Stimulated activated CD4-positive, alpha-beta T cell treated with anti-CD3 and anti-CD28 coated beads, Interleukin-12 subunit alpha, Interleukin-12 subunit beta, amount 100 ng/mL, for 4 hours (primary cell): ENCODE measurements at regions not wholly inside any gene's neighbourhood (a gene's known extent, or its start where the extent isn't known, plus 50 kb on each side); places are given as distances from the start of the nearest gene placed in this dataset.

Source experiments
- DNase-seq: peaks from one replicate; pipeline ENCODE4 v3.0.0-alpha.2; 2020

DNA sequence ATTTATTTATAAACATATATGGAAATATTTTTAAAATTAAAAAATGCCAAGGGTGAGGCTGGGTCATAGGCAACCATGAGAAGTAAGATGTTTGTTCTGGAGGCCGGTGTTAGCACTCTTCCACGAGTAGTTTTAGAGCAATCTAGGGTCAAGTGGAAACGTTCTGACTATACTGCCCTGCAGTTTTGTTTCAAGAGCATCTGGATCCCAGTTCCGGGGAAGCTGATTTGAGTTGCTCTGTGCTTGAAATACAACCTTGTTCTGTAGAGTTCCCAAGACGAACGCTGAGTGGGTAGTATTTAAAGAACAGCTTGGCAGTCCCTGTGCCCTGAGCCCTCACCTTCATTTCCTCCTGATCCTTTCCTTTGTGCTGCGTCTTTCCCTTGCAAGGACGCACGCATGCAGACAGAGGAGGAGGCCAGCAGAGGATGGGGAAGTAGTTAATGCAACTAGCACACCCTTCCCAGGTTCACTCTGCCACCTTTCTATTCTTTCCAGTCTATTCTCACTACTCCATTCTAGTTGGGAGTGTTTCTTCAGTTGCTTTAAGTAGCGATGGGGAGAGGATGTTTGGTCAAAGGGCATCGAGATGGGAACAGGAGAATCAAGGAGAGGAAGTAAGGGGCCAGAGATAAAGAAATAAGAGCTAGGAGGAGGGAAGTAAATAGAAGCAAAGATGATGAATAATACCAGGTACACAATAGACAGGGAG is 68.3 kb upstream of the ZSWIM6 start:
- no peak for DNase-seq

DNA sequence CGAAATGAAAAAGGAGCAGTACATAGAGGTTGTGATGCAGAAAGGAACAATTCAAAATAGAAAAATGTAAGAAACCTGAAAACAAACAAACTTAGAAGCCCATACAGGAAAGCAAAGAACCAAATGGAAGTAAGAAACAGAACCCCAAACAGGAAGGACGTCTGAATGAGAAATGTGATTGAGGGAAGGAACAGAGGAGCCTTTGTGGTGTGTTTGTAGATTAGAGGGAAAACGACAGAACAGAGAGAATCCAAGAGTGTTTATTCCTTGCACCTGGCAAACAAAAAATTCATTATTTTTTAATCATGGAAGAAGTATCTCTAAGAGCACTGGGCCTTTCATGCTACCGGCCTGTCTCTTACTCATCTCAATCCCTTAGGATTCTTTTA is 67.8 kb upstream of the ZSWIM6 start:
- no peak for DNase-seq

DNA sequence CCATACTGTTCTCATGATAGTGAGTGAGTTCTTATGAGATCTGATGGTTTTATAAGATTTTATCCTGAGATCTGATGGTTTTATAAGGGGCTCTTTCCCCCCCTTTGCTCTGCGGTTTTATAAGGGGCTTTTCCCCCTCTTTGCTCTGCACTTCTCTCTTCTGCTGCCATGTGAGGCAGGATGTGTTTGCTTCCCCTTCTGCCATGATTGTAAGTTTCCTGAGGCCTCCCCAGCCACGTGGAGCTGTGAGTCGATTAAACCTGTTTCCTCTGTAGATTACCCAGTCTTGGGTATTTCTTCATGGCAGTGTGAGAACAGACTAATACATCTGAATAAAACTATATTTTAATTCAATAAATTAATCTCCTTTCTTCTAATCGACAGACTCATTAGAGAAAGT is 64.9 kb upstream of the ZSWIM6 start:
- DNase-seq, result no peak

DNA sequence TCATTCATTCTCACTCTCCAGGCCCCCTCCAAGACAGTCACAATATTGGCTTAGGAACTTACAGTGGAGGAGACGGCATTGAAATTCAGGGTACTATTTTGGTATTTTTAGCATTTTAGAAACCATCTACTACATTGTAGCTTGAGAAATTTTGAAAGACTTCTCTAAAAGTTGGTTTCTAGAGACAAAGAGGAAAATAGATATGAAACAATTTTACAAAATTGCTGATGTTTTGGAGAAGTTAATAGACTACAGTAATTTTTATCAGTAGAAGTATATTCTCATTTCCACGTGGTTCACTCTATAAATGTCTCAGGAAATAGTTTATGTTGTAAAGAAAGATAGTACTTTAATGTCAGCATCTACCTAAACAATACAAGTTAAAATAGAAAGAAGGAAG is 63.2 kb upstream of the ZSWIM6 start:
- no peak for DNase-seq

DNA sequence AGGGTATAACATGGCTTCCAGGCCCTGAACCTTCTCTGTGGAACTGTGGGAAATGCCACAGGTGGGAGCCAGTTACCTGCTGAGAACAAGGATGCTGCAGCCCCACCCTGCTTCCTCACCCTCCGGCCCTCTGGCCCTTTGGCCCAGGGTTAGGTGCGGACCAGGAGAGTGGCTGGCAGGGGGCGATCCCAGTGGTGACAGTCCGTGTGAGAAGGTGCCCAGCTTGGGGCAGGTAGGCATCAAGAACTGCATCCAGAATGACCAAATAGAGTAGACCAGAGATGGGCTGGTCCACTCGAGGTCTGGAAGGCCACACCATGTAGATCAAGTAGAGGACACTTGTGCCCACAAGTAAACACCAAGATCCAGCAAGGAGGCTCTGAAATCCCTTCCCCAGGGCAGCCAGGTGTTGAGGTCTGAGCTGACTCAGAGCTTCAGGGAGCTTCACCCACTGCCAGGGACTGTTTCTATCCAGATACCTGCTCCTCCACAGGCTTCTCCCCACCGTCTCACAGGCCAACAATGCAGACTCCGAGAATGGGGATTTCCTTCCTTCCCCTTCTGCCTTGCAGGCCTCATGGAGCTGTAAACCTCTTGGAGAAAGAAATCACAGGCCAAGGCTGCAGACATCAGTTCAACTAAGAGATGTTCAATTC is 61.4 kb upstream of the ZSWIM6 start:
- no peak for DNase-seq

DNA sequence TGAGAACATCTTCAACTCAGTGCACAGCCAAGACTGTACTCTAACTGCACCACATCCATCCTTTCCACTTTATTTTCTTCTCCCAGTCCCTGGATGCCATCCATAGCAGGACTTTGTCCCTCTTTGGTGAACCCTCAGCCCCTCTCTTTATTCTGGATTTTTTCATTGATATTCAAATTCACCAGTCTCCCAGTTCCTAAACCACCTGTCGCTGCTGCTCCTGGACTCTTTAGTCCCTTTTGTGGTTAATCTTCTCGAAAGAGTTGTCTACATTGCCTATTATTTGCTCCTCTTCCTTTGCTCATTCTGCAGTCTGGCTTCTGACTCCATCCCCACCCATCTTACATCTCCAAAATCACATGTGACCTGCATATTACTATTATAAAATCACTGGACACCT is 59.4 kb upstream of the ZSWIM6 start:
- DNase-seq, result no peak

DNA sequence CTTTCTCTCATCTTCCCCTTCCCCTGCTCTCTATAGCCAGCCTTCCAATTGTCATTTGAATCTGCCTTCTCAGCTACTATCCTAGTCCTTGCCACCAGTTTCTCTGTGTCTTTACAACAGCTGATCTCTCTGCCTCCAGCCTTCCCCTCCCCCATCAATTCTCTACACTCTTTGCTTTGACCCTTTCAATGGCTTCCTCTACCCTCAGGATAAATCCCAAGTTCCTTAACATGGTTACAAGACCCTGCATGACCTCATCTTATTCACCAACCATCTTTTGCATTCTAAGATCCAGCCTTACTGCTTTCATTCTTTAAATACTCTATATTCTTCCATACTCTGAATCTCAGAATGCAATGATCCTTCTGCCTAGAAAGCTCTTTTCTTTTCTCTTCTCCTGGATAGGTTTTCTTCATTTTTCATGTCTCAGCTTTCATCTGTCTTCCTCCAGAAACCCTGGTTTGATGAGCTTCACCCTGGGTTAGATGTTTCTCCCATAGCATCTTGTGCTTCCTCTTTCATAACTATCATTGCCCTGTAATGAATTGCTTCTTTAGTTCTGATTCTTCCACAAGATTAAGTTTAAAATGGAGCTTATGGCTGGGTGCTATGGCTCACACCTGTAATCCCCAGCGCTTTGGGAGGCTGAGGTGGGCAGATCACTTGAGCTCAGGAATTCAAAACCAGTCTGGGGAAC is 58.6 kb upstream of the ZSWIM6 start:
- no peak for DNase-seq

DNA sequence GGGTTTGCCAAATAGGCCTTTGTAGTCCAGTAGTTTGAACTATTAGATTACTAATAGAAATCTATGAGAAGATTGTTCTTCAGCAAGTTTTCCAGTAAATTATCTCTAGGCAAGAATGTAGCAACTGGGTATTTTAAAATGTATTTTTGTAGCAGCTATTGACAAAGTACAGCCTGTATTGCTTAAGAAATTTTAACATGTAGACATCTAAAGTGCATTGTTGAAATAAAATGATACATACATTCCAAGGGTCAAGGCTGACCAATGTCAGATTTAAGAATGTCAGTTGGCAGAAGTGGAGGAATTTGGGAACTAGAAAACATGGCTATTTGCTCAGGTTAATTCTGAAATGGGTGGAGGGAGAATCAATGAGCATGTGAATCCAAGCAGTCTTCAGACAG is 57.5 kb upstream of the ZSWIM6 start:
- no peak for DNase-seq

DNA sequence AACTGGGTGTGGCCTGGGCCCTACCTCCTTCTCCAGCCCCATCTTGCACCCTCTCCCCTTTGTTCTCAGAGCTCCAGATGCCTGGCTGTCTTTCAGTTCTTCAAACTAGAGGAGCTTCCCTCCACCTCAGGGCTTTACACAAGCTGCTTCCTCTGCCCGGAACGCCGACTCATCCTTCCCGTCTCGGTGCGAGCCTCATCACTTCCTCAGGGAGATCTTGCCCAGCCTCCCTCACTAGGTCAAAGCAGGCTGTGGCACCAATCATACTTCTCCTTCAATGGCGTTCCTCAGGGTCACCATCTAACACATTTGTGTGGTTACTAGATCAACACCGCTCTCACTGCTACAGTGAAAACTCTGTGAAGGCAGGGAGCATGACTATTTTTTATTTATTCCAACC is 56.2 kb upstream of the ZSWIM6 start:
- DNase-seq, result peak; percentile 5

DNA sequence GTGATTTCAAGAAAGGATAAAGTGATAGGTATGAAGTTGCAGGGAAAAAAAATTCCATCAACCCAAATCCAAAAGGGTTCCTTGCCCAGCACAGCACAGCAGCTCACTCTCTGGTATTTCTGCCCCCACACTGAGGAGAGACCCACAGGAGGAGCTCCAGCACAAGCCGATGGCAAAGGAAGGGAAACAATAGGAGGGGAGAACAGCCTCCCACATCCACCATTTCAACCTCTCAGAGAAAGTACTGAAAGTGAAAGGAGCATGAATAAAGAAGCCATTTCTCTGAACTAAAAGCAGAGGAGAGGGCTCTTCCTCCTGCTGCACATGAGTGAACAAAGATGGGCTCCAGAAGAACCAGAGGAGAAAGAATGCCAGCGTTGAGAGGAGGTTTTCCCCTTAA is 54.9 kb upstream of the ZSWIM6 start:
- no peak for DNase-seq

DNA sequence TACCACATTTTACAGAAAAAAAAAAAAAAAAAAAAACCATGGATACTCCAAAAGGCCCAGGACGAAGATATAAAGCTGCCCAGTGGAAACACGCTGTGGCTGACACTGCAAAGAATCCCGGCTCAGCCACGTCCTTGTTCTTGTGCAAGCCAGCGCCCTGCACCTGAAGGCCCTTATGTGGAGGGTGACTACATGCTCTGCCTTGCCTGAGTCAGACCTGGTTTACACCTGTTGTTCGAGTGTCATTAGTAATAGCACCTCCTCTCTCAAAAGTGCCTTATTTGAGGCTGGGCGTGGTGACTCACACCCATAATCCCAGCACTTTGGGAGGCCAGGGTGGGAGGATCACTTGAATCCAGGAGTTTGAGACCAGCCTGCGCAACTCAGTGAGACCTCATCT is 54.3 kb upstream of the ZSWIM6 start:
- no peak for DNase-seq

DNA sequence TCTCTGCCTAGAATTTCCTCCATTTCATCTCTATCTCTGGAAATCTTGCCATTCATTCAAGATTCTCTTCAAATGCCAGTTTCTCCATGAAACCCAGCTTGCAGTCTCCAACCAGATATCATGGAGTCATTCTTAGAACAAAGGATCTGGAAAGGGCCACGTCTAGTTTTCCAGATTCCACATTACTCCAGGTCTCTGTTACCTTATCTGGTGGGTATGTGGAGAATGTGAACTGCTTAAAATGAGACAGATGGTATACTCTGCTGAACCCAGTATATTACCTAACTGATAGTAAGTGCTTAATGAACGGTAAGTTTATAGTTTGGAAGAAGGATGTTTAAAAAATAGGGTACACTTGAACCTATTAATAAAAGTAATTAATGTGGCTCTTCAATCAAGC is 52.3 kb upstream of the ZSWIM6 start:
- no peak for DNase-seq

DNA sequence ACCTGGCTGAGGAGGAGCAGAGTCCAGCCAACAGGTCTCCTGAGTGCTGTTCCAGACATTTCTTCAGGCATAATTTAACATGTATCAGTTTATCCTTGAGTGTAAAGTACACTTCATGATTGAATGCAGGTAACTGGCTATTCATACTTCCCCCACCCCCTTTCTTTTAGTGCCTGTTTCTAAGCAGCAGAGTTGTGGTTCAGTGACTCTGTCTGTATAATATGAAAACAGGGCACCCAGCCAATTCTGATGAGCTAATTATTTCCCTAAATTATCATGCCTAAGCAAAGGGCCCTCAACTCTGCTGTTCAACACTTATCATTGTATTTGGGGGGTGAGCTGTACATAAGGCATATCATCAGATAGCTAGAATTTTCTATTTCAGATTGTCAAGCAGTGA is 51.9 kb upstream of the ZSWIM6 start:
- DNase-seq, result no peak

DNA sequence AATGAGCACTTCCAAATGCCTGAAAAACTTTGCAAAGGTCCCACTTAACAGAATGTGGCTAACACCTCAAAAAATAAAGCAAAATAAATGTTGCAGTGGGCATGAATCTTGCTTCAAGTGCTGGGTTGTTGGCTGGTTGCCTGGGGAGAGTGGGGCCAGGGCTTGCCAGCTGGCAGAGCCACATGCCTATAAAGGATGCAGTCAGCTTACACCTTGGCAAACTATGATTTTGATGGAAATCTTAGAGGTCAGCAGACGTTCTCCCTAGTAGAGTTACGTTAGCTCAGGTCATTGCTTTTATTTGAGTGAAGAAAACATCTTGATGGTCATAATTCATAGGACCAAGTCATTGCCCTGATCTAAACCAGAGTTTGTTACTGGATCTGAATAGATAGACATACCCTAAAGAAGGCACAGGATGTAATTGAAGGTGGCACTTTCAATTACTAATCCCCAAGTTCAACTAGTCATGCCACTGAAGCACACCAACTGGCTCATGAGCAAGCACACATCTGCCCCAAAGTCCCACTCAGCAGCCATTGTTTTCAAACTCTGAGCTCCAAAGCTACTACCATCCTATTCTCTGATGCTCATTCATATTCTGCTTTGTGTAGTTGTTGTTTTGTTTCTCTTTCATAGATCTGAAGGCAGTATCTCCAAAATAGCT is 51.2 kb upstream of the ZSWIM6 start:
- no peak for DNase-seq

DNA sequence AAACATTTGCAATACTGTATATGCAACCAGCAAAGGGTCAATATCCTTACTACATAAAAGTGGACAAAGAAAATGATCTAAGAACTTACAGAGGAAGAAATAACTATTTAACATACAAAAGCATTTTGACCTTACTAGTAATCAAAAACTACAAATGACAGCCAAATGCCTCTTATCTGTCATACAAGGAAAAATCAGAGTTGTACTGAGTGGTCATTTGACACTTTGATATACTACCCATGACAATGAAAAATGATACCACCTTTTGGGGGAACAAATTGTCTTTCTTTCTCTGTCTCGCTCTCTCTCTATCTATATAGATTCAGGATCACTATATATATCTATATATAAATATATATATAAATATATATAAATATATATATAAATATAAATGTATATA is 50.4 kb upstream of the ZSWIM6 start:
- DNase-seq, result no peak
